Uterus (tissue), 3 donors: ENCODE measurements at regions not wholly inside any gene's neighbourhood (a gene's known extent, or its start where the extent isn't known, plus 50 kb on each side); places are given as distances from the start of the nearest gene placed in this dataset.
"Not testable (repeated sequence)": the region's sequence is repeated elsewhere in the genome, so short reads cannot be mapped to it uniquely, and the experiment has no call there.

Experiments
- DNase-seq, 2 donors: peaks; one replicate each; pipeline ENCODE4 v3.0.0-alpha.2; 2019 to 2020
- H3K27ac ChIP-seq, 2 donors: fragments of 200-600 bp; sonication (generic); 1 replicate in 1 of 2; 2 replicates in 1 of 2; pipeline ENCODE4 v1.5.1; 2016 to 2018
- H3K27me3 ChIP-seq, 2 donors: fragments of 200-600 bp; sonication (generic); one replicate each; pipeline ENCODE4 v1.5.1; 2018 to 2019; ENCODE audit warnings: control low read depth in 1 of 2
- H3K36me3 ChIP-seq, 2 donors: fragments of 200-600 bp; sonication (generic); one replicate each; pipeline ENCODE4 v1.5.1; 2019; ENCODE audit warnings: control low read depth in 1 of 2
- H3K4me1 ChIP-seq, 2 donors: fragments of 200-600 bp; sonication (generic); one replicate each; pipeline ENCODE4 v1.5.1; 2018 to 2019; ENCODE audit warnings: control low read depth in 1 of 2
- H3K4me3 ChIP-seq, 2 donors: fragments of 200-600 bp; sonication (generic); 1 replicate in 1 of 2; 2 replicates in 1 of 2; pipeline ENCODE4 v1.5.1; 2018 to 2019; ENCODE audit warnings: mild to moderate bottlenecking in 1 of 2
- H3K9me3 ChIP-seq, 2 donors: fragments of 200-600 bp; sonication (generic); one replicate each; pipeline ENCODE4 v1.5.1; 2019; ENCODE audit warnings: control low read depth in 1 of 2
- POLR2A ChIP-seq, 2 donors: fragments of 450-650 bp; IDR thresholded peaks; one replicate each; pipeline ENCODE4 v1.6.1; 2016; ENCODE audit warnings: antibody characterized with exemption in 2 of 2, mild to moderate bottlenecking in 1 of 2, moderate library complexity in 1 of 2
- intact Hi-C: fragments of 100-400 bp; cut with DNase I; formaldehyde crosslinking; loops from one replicate; pipeline ENCODE4 v1.15.1; 2023; ENCODE audit warnings: low total_unique reads
- TF ChIP-seq, protein P1 (sequence below), 4 experiments: fragments of 200-600 bp in 2 of 4; fragments of 450-650 bp in 2 of 4; sonication (generic) in 2 of 4; IDR thresholded peaks; one replicate each; pipeline ENCODE4 v1.5.1; 2016 to 2019; ENCODE audit warnings: antibody characterized with exemption in 4 of 4, mild to moderate bottlenecking in 2 of 4, moderate library complexity in 1 of 4
- donor health status: DM: yes; HTN: yes; CAD: no.

DNA sequence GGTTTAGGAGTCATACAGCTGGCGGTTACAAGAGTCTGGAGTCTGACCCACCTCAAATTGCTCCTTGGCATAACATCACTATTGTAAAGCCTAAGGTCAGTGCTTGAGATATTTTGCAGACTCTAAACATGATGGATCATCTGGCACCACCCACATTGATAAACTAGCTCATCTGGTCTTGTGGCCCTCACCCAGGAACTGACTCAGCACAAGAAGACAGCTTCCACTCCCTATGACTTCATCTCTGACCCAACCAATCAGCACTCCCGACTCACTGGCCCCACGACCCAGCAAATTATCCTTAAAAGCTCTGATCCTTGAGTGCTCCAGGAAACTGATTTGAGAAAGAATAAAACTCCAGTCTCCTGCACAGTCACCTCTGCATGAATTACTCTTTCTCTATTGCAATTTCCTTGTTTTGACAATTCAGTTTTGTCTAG is 115.9 kb downstream of the CD24 start:
- DNase-seq: peak; percentile 62 to 63
- Histone ChIP-seq H3K27me3 (no peaks in the 10 kb centered on the region), H3K9me3 (no peaks in the 10 kb centered on the region), H3K36me3 (no peaks in the 10 kb centered on the region), H3K27ac (peak overlapping the region; percentile 9 to 59), H3K4me1 (no peaks in the 10 kb centered on the region), H3K4me3 (no peak overlapping the region)
- intact Hi-C loops: no loop called here
- TF ChIP-seq POLR2A (IDR thresholded peaks at IDR 0.05): no peak

DNA sequence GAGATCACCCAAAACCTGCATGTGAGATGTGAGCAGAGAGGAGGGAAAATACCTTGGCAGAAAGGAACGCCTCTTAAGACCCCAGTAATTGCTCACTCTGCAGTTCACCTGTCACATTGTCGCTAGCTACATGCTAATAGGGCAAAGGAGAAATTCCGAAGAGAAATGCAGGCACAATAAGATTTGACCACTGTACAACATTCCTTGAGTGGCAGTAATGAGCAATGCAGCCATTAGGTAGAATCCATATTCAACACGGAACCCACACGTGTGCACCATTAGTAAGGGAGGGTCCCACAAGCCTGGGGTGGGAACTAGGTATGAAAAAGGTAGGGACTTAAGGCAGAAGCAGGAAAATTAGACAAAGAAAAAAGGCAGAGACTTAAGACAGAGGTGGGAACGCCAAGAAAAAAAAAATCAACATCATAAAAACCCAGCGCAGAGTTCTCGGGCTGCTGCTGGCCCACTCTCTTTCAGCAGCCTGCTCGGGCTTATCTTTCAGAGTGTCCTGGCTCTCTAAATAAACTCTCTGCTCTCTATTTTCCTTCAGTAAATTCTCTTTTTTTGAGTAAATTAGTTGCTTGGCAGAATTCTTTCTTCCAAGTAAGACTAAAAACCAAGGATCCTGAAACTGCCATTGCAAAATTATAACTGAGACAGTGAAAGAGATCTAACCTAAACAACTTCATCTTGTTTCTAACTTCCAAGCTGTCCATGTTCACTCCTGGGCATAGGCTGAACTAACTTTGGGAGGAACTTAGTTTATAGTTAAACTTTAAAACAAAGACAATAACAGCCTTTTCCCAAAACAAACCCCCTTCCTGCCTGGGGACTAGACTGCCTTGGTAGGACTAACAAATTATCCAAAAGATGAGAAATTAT is 116.5 kb downstream of the CD24 start:
- Histone ChIP-seq H3K27ac (peak overlapping the region; percentile 9 to 59), H3K4me1 (no peaks in the 10 kb centered on the region), H3K27me3 (no peaks in the 10 kb centered on the region), H3K9me3 (no peaks in the 10 kb centered on the region), H3K4me3 (no peak overlapping the region), H3K36me3 (no peaks in the 10 kb centered on the region)
- TF ChIP-seq, protein P1, sequence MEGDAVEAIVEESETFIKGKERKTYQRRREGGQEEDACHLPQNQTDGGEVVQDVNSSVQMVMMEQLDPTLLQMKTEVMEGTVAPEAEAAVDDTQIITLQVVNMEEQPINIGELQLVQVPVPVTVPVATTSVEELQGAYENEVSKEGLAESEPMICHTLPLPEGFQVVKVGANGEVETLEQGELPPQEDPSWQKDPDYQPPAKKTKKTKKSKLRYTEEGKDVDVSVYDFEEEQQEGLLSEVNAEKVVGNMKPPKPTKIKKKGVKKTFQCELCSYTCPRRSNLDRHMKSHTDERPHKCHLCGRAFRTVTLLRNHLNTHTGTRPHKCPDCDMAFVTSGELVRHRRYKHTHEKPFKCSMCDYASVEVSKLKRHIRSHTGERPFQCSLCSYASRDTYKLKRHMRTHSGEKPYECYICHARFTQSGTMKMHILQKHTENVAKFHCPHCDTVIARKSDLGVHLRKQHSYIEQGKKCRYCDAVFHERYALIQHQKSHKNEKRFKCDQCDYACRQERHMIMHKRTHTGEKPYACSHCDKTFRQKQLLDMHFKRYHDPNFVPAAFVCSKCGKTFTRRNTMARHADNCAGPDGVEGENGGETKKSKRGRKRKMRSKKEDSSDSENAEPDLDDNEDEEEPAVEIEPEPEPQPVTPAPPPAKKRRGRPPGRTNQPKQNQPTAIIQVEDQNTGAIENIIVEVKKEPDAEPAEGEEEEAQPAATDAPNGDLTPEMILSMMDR (IDR thresholded peaks at IDR 0.05): no peak
- TF ChIP-seq POLR2A (IDR thresholded peaks at IDR 0.05): no peak
- intact Hi-C loops: no loop called here
- DNase-seq: no peak

DNA sequence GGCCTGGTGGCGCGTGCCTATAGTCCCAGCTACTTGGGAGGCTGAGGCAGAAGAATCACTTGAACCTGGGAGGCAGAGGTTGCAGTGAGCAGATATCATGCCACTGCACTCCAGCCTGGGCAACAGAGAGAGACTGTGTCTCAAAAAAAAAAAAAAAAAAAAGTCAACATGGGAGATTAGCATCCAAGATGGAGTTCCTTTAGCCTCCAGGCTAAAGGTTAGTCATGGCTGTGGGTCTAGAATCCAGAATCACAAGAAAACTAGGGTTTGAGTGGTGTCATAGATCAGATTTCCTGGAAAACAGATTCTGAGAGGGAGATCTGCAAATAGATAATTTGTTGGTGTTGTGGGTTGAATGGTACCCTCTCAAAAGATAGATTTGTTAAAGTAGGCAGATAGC is 117.2 kb downstream of the CD24 start:
- H3K27ac ChIP-seq: peak overlapping the region in 1 of 2 donors; percentile 59
- H3K27me3 ChIP-seq, intact Hi-C loops, H3K4me3 ChIP-seq, H3K4me1 ChIP-seq, H3K36me3 ChIP-seq, H3K9me3 ChIP-seq, DNase-seq: not testable (repeated sequence)

DNA sequence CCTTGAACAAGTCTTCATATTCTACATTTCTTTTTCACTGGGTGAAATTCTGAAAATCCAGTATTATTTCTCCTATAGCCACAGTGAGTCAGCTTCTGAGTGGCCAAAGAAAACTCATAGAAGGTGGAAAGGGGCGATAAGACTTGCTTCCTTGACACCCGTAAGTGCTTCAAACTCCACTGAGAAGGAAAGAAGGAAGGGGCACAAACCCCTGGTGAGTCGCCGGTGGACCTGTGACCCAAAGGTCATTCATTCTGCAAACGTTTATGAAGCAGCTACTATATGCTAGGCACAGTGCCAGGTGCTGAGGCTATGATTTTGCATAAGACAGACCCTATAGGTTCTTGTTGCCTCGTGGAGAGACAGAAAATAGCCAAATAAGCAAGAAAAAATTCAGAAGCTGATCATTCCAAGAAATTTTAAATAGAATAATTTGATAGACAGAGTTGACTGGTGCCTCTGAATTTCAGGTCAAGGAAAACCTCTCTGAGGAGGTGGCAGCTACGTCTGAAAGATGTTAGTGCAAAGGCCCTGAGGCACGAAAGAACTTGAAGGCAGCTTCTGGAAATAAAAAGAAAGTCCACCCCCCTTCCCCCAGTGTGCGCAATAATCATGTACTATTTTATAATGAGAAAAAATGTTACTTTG is 118.2 kb downstream of the CD24 start:
- Histone ChIP-seq H3K27me3 (no peaks in the 10 kb centered on the region), H3K27ac (no peak overlapping the region), H3K36me3 (no peaks in the 10 kb centered on the region), H3K9me3 (no peaks in the 10 kb centered on the region), H3K4me1 (no peaks in the 10 kb centered on the region), H3K4me3 (no peak overlapping the region)
- DNase-seq: no peak
- TF ChIP-seq, protein P1 (IDR thresholded peaks at IDR 0.05): no peak
- TF ChIP-seq POLR2A (IDR thresholded peaks at IDR 0.05): no peak
- intact Hi-C loops: no loop called here

DNA sequence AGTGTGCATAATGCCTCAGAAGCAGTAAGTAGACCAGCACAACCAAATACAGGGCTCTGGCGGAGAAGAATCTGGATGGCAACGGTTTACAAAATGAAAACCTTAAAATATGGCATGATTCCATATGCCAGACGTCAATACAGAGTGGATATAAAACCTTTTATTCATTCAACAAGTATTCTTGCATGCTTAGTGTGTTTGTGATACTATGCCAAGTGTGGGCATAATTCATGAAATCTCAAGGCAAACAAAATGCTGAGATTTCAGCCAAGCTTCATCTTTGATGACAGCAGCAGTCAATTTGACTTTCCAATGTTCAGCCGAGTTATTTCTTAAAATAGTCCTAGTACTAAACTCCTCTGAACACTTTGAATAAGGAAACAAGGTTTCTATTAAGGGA is 119.4 kb downstream of the CD24 start:
- Histone ChIP-seq H3K36me3 (no peaks in the 10 kb centered on the region), H3K27me3 (no peaks in the 10 kb centered on the region), H3K4me3 (no peak overlapping the region), H3K4me1 (no peaks in the 10 kb centered on the region), H3K9me3 (no peaks in the 10 kb centered on the region), H3K27ac (no peak overlapping the region)
- DNase-seq: no peak
- no peak for TF ChIP-seq POLR2A (IDR thresholded peaks at IDR 0.05)
- TF ChIP-seq, protein P1 (IDR thresholded peaks at IDR 0.05): no peak
- intact Hi-C loops: no loop called here

DNA sequence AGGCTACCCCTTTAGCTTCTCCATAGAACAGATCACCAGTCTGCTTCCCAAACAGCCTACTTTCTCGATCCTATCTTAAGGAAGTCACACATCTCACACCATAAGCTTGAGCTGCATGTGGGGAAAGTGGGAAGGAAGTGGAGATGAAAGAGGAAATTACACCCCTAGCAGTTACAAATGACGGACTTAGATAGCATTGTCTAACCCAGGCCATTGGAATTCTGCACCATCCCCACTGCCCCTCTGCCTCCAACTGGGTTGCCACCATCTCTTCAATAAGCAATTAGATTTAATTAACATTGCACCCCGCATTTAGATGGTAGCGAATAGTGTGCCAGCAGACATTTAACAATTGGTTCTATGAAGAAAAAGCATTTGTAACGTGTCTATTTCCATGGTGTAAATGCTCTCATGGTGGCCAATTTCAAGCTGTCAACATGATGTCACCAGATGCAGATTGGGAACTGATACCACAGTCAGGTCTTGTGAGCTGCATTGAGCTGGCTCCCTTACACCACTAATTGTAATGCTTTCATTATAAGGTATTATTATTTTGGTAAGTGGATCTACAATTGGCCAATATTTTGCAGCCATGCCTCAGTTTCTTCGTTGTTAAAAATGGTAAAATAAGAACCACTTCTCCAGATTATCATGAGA is 124.7 kb downstream of the CD24 start:
- Histone ChIP-seq H3K4me3 (no peak overlapping the region), H3K36me3 (no peaks in the 10 kb centered on the region), H3K4me1 (no peaks in the 10 kb centered on the region), H3K27ac (no peak overlapping the region), H3K9me3 (no peaks in the 10 kb centered on the region), H3K27me3 (no peaks in the 10 kb centered on the region)
- intact Hi-C loops: no loop called here
- TF ChIP-seq, protein P1 (IDR thresholded peaks at IDR 0.05): no peak
- no peak for TF ChIP-seq POLR2A (IDR thresholded peaks at IDR 0.05)
- DNase-seq: no peak
